GM21619 (cell line): ENCODE measurements at regions not wholly inside any gene's neighbourhood (a gene's known extent, or its start where the extent isn't known, plus 50 kb on each side); places are given as distances from the start of the nearest gene placed in this dataset.
"Not testable (repeated sequence)": the region's sequence is repeated elsewhere in the genome, so short reads cannot be mapped to it uniquely, and the experiment has no call there.

ENCODE experiments used
- ATAC-seq: cut with Tn5 transposase; IDR thresholded peaks from one replicate; pipeline ENCODE4 v1.9.1; 2021; ENCODE audit not compliant: unreplicated experiment

GRCh38 chr4:173475751-173476150, 54.3 kb downstream of the HAND2 start:
- no peak for ATAC-seq

- ATAC-seq: no peak
These were observed 60.4 kb downstream of the HAND2 start for GRCh38 chr4:173469622-173470021.

DNA sequence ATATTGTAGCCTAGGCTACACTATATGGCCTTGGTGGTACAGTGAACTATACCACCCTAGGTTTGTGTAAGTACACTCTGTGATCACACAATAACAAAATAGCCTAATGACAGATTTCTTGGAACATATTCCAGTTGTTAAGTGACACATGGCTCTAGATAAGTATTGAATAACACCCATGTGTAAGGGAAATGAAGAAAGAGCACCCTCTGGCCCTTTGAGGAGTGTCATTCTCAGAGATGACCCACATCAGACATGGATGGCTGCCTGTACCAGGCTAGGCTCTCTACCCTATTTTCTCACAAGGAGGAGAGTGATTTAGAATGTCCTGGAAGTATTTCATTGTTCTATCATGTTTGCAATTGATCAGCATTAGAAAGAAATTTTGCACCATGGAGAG, 61.7 kb downstream of the HAND2 start:
- no peak for ATAC-seq

GRCh38 chr4:173466101-173466500, 63.9 kb downstream of the HAND2 start:
- ATAC-seq: no peak

DNA sequence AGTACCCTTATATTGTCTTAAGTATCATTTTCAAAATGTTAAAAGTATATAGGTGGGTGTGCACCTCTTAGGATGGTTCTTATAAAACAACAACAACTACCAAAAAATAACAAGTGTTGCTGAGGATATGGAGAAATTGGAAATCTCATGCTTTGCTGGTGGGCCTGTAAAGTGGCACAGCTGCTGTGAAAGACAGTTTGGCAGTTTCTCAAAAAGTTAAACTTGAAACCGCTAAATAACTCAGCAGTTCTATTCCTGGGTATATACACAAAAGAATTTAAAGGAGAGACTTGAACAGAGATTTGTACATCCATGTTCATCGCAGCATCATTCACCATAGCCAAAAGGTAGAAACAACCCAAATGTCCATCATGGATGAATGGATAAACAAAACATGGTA, 65.5 kb downstream of the HAND2 start:
- ATAC-seq: no peak

DNA sequence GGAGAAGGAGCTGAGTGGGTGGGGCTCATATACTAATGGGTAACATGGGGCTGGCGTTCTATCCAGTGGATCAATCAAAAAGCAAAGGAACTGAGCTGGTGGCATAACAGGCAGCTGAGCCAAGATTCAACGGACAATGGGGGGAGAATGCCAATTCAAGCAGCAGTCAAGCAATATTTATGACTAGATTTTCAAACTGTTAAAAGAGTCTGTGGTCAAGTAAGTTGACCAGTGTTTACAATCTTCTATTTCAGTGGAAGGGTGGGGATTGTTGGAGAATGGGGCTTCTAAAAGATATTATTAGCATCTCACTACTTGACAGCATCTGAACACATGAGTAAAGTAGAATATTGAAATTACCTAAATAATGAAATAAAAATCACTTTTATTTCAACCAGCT, 64.9 kb upstream of the SCRG1 start:
- ATAC-seq: no peak

DNA sequence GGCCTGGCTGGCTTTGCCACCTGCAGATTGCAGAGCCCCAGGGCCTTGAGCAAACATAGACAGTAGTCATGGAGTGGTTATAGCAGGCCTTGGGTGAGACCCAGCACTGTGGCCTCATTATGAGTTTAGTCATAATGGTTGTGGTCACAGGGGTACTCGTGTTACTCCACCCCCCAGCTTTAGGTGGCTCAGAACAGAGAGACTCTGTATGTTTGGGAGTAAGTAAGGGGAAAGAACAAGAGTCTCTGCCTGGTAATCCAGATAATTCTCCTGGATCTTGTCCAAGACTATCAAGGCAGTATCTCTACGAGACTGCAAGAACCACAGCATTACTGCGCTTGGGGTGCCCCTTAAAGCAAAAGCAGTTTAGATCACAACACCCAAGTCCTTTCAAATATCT, 62.3 kb upstream of the SCRG1 start:
- ATAC-seq: no peak

DNA sequence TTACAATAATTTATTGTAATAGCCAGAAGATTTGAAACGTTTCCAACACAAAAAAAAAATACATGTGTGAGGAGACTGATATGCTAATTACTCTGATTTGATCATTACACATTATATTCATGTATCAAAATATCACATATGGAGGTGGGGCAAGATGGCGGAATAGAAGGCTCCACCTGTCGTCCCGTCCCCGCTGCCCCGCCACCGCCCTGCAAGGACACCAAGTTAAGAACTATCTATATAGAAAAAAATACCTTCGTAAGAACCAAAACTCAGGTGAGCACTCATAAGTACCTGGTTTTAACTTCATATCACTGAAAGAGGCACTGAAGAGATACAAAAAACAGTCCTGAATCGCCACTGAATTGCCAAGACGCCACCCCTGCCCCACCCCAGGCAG, 60.9 kb upstream of the SCRG1 start:
- no peak for ATAC-seq

DNA sequence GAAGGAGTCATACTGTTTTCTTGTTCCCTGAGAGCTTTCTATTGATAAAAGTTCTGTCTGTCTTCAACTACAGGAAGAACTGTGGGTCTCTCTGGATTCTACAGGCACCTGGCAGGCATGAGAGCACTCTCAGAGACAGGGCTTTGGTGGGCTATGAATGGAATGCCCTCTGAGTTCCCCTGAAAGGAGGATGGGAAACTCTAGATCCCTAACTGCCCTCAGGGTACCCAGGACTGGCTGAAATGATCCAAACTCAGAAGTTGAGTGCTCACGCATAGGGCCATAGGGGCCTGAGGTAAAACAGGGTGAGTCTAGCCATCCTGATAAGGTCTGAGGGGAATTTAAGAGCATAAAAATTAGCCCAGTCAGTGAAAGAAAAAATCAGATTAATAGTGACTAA, 59.0 kb upstream of the SCRG1 start:
- ATAC-seq: no peak

DNA sequence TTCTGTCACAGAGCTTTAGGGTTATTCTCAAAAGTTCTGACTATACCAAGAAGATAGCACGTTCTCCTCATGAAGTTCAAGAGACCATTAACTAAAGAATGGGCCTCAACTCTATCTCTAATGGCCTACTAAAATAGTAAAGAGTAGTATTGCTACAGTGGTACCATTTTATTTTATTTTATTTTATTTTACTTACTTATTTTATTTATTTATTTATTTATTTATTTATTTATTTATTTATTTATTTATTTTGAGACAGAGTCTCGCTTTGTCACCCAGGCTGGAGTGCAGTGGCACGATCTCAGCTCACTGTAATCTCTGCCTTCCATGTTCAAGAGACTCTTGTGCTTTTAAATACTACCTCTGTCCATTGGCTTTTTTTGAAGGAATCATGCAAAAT, 52.5 kb upstream of the SCRG1 start:
- ATAC-seq: not testable (repeated sequence)

GRCh38 chr4:173450281-173450680, 51.4 kb upstream of the SCRG1 start:
- no peak for ATAC-seq

DNA sequence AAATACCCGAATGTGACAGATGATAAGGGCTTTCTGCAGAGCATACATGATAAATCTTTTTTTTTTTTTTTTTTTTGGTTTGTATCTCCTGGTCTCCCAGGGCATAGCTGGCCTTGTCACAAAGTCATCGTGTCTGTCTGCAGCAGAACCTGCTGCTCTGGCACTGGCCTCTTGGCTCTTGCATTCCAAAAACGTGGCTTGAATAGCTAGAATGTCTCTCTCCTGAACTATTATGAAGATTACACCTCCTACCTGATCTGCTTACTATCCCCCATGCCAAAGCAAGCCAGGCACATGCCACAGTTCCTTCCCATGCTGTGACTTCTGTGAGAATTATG, 50.4 kb upstream of the SCRG1 start:
- ATAC-seq: no peak

DNA sequence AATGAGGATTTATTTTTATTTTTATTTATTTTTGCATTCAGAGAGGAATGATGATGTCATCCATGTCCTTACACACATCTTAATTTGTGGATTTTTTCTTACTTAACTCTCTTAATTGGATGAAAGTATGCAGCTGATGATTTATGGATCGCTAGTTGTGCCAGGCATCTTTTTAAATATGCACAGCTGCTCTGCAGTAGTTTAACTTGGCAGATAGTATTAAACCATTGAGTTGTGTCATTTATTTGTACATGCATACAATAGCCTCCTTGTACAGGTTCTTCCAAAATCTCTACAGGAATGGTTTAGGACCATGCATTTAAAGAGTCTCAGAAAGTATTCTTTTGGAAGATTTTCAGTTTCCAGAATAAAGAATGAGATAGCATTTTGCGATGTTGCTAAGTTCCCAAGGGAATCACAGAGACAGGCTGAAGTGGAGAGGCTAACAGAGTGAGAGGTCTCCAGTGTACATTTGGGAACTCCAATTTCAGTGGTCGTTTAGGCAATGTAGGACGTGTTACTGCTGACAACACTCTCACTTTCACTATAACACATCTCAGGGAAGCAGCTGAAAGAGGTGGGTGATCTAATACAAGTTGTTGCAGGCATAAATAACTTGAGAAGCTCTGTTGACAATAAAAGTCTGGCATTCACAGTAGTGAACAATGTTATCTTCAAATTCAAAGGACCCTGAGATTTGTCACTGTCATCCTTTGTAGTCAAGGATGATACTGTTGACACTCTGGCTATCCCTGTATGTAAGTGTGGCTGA, 49.9 kb upstream of the SCRG1 start:
- ATAC-seq: peak; percentile 49
